ENCODE measurements at regions not wholly inside any gene's neighbourhood (a gene's known extent, or its start where the extent isn't known, plus 50 kb on each side); places are given as distances from the start of the nearest gene placed in this dataset.

GRCh38 chr9:126017758-126018157 is 270.6 kb downstream of the PBX3 start:
- no peak for DNase-seq

- no peak for DNase-seq
These were observed 273.7 kb downstream of the PBX3 start for GRCh38 chr9:126020836-126021235.

DNA sequence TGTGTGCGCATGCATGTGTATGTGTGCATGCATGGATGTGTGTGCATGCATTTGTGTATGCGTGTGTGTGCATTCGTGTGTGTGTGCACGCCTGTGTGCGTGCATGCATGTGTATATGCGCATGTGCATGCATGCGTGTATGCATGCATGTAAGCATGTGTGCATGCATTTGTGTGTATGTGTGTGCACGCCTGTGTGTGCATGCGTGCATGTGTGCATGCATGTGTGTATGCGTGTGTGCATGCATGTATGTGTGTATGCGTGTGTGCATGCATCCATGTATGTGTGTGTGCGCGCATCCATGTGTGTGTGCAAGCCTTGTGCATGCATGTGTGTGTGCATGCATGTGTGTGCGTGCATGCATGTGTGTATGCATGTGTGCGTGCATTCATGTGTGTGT is 276.8 kb downstream of the PBX3 start:
- no peak for DNase-seq

- DNase-seq: no peak
These were observed 277.5 kb downstream of the PBX3 start for GRCh38 chr9:126024581-126025230.

- no peak for DNase-seq
These were observed 278.8 kb downstream of the PBX3 start for GRCh38 chr9:126025991-126026390.

DNA sequence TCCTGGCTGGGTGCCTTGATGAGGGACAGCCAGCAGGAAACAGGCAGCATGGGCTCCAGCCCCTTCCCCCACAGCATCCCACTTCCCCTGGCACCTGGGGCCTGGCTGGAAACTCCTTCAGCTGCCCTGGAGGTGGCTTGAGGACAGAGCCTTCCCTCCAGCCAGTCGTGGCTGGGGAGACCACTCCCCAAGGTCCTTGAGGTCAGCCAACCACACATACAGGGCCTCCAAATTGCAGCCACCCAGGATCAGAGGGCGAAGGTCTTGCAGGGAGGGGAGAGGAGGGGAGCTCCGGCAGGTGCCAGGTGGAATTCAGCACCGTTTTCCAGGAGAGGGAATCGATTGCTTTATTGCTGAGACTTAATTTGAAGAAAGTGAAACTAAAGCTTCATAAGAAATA is 280.4 kb downstream of the PBX3 start:
- no peak for DNase-seq

GRCh38 chr9:126028746-126029145 is 281.6 kb downstream of the PBX3 start:
- no peak for DNase-seq

- DNase-seq: no peak
These were observed 283.5 kb downstream of the PBX3 start for GRCh38 chr9:126030716-126031115.

- DNase-seq: no peak
These were observed 283.9 kb downstream of the PBX3 start for GRCh38 chr9:126031116-126031515.

GRCh38 chr9:126032135-126032534 is 285.0 kb downstream of the PBX3 start:
- DNase-seq: no peak

GRCh38 chr9:126033318-126033717 is 286.1 kb downstream of the PBX3 start:
- DNase-seq: no peak

GRCh38 chr9:126033956-126034355 is 286.8 kb downstream of the PBX3 start:
- DNase-seq: no peak

- no peak for DNase-seq
These were observed 289.7 kb downstream of the PBX3 start for GRCh38 chr9:126036881-126037291.

GRCh38 chr9:126038790-126039189 is 287.8 kb upstream of the MVB12B start:
- DNase-seq: no peak

DNA sequence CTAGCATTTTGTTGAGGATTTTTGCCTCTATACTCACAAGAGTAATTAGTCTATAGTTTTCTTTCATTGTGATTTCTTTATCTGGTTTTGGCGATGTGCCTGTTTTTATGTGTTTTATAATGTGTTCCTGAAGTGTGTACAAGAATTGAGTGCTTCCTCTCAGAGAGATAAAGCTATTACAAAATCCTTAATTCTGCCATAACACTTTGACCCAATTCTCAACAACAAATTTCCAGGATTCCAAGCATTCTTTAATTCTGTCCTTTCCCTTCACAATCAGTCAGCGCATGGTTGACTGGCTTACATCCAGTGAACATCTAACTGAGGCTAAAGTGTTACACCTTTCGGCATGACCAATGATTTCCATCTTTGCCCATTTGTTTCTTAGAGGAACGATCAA is 282.9 kb upstream of the MVB12B start:
- no peak for DNase-seq

DNA sequence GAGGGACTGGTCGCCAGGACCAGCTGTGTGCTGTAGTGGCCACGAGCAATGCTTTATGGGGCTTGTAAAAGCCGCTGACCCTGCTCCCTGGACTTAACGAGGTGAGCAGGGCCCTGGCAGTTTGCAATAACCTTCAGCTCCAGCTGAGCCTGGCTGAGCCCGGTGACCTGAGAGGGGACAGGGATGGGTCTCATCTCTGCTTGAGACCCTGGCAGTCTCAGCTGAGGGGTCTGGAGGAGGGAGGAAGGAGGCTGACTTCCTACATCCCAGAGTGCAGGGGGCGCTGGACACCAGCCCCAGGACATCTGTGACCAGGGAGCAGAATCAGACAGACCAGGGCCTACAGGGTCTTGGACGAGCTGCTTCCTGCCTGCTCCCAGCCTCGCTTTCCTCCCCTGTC is 277.5 kb upstream of the MVB12B start:
- DNase-seq: no peak

GRCh38 chr9:126049896-126050604 is 276.6 kb upstream of the MVB12B start:
- DNase-seq: no peak

DNA sequence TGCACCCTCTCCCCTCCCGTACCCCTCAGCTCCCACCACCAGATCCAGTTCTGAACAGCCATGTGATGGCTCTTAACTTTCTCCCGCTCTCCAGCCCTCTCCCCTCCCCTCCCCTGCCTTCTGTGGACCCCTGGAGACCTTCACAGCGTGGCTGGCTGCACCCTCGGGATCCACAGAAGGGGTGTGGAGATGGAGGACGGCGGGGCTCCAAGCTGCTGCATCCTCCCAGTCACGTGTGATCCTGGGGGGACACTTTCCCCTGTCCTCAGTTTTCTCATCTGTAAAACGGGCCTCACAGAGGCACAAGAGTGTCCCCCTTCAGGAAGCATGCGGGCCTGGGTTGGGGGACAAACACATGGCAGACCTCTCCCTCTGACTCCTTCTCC is 276.0 kb upstream of the MVB12B start:
- no peak for DNase-seq

DNA sequence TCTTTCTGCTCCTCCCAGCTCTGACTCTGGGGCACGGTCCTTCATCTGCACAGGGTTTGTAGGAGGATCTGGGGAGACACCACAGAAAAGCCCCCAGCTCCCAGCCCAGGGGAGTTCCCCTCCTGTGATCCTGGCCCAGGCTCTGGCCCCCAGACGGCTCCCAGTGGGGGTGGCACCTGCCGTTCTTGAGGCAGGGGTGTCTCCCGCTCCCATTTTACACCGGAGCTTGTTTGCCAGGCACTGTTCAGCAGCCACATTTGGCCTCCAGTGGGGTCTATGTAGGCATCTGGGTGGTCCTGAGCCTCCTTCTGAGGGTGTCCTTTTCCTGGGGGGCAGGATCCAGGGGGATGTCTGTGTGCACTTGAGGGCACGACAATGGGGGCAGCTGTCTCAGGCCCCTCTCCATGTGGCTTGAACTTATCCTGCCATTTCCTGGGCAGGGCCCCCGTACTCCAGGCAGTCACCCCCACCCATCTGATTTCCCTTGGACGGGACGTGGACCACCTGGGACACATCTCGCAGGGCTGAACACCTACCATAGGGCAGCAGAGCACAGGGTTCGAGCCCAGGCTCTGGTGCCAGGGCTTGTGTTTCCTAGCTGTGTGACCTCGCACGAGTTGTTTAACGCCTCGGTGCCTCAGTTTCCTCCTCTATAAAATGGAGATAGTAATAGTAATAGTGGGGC is 275.0 kb upstream of the MVB12B start:
- DNase-seq: no peak

GRCh38 chr9:126052791-126053190 is 273.8 kb upstream of the MVB12B start:
- DNase-seq: no peak

- no peak for DNase-seq
These were observed 272.7 kb upstream of the MVB12B start for GRCh38 chr9:126053913-126054312.

GRCh38 chr9:126055381-126055985 is 271.1 kb upstream of the MVB12B start:
- no peak for DNase-seq

DNA sequence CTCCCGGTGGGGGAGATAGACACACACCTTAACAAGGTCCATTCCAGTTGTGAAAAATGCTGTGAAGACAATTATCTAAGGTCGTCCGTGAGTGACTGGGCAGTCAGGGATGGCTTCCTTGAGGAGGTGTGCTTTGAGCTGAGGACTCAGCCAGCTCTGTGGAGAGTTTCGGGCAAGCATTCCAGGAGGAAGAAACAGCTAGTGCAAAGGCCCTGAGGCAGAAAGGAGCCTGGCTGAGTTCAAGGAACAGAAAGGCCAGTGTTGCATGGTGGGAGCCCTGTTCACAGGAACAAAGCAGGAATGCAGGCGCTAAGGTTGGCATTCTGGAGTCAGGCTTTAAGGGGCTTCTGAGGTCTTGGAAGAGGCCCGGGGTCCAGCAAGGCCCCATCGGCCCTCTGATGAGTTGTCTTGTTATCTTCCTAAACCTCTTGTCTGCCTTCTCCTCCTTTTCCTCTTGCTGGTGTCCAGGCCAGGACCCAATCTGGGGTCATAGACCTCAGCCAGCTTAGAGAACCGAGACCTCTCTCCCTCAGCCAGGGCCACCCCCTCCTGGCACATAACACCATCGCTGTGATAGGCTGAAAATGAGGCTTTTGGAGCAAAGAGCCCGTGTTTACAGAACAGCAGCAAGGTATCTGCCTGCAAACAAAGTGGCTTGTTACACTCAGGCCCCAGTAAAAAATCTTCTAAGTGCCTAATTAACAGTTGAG is 270.2 kb upstream of the MVB12B start:
- no peak for DNase-seq
